Common myeloid progenitor, CD34-positive (primary cell): ENCODE measurements at regions not wholly inside any gene's neighbourhood (a gene's known extent, or its start where the extent isn't known, plus 50 kb on each side); places are given as distances from the start of the nearest gene placed in this dataset.
A peak's percentile ranks its signal among the peaks of the same experiment; 100 is the strongest.
"Not testable (repeated sequence)": the region's sequence is repeated elsewhere in the genome, so short reads cannot be mapped to it uniquely, and the experiment has no call there.

Experiments used
- CTCF ChIA-PET: fragments of 350-600 bp; sonication (Branson Sonifier 250); formaldehyde crosslinking; loops from one replicate; lab custom pipeline; 2021; ENCODE audit warnings: antibody characterized with exemption; lab: Charles Lee
- POLR2A ChIA-PET: fragments of 350-600 bp; sonication (Branson Sonifier 250); formaldehyde crosslinking; loops from one replicate; lab custom pipeline; 2021; ENCODE audit warnings: antibody characterized with exemption; lab: Charles Lee
- DNase-seq, 3 donors: peaks; one replicate each; pipeline versions ENCODE4 v3.0.0 to v3.0.0-alpha.2; 2013
- H3K27ac ChIP-seq, 2 experiments: 1 replicate in 1 of 2; 2 replicates in 1 of 2; pipeline ENCODE4 v1.7.0; 2013; ENCODE audit warnings: inconsistent platforms in 2 of 2, low read length in 2 of 2, mild to moderate bottlenecking in 2 of 2, low read depth in 1 of 2, moderate library complexity in 1 of 2; ENCODE audit not compliant: severe bottlenecking in 2 of 2, insufficient read depth in 1 of 2, poor library complexity in 1 of 2
- H3K27me3 ChIP-seq, 5 experiments: replicated peaks in 2 of 5; 1 replicate in 3 of 5; 2 replicates in 2 of 5; pipeline versions ENCODE4 v1.6.1 to v1.7.0; 2013; ENCODE audit warnings: low read length in 4 of 5, mild to moderate bottlenecking in 2 of 5, moderate library complexity in 2 of 5, inconsistent platforms in 1 of 5; ENCODE audit not compliant: insufficient read depth in 5 of 5, control insufficient read depth in 4 of 5
- H3K36me3 ChIP-seq, 4 experiments: 1 replicate in 2 of 4; 2 replicates in 2 of 4; pipeline versions ENCODE4 v1.6.1 to v1.7.0; 2013; ENCODE audit warnings: low read length in 3 of 4, control low read depth in 1 of 4, mild to moderate bottlenecking in 1 of 4; ENCODE audit not compliant: control insufficient read depth in 4 of 4, insufficient read depth in 4 of 4
- H3K4me1 ChIP-seq, 4 experiments: 1 replicate in 3 of 4; 2 replicates in 1 of 4; pipeline versions ENCODE4 v1.6.1 to v1.7.1; 2013; ENCODE audit warnings: low read length in 3 of 4, mild to moderate bottlenecking in 3 of 4, control low read depth in 1 of 4, inconsistent platforms in 1 of 4, moderate library complexity in 1 of 4; ENCODE audit not compliant: control insufficient read depth in 4 of 4, insufficient read depth in 4 of 4; ENCODE audit errors: control extremely low read depth in 1 of 4
- H3K4me3 ChIP-seq, 7 experiments: 1 replicate in 4 of 7; 2 replicates in 3 of 7; pipeline versions ENCODE4 v1.5.1 to v1.7.0; 2013; ENCODE audit warnings: mild to moderate bottlenecking in 7 of 7, low read length in 6 of 7, moderate library complexity in 6 of 7, inconsistent platforms in 2 of 7, low read depth in 2 of 7, control low read depth in 1 of 7; ENCODE audit not compliant: insufficient read depth in 4 of 7, control insufficient read depth in 1 of 7; ENCODE audit errors: extremely low read depth in 1 of 7
- H3K9me3 ChIP-seq, 5 experiments: 1 replicate in 4 of 5; 2 replicates in 1 of 5; pipeline versions ENCODE4 v1.6.1 to v1.7.1; 2013; ENCODE audit warnings: low read length in 4 of 5, mild to moderate bottlenecking in 2 of 5, inconsistent platforms in 1 of 5, low read depth in 1 of 5, moderate library complexity in 1 of 5; ENCODE audit not compliant: control insufficient read depth in 4 of 5, insufficient read depth in 2 of 5; ENCODE audit errors: control extremely low read depth in 1 of 5
- WGBS: methylation state at CpG from one replicate; pipeline ENCODE4 v1.1.5; 2013; ENCODE audit not compliant: insufficient coverage; 5-methylcytosine and 5-hydroxymethylcytosine counted together

DNA sequence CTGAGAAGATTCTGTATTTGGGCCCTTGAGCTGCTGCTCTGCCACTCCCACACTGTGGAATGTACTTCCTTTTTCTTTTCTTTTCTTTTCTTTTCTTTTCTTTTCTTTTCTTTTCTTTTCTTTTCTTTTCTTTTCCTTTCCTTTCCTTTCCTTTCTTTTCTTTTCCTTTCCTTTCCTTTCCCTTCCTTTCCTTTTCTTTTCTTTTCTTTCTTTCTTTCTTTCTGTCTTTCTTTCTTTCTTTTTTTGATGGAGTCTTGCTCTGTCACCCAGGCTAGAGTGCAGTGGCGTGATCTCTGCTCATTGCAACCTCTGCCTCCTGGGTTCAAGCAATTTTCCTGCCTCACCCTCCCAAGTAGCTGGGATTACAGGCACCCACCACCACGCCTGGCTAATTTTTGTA is 89.8 kb downstream of the DNAAF6 start:
- DNase-seq, CTCF ChIA-PET, POLR2A ChIA-PET, H3K4me3 ChIP-seq, H3K4me1 ChIP-seq, H3K36me3 ChIP-seq, H3K27me3 ChIP-seq, H3K27ac ChIP-seq, H3K9me3 ChIP-seq: not testable (repeated sequence)
- WGBS = no CpG with 5 or more reads among the region's 2 CpGs

GRCh38 chrX:107298276-107298675 is 91.9 kb downstream of the DNAAF6 start:
- Histone ChIP-seq H3K4me3 (no peak overlapping the region), H3K36me3 (no peaks in the 10 kb centered on the region), H3K9me3 (no peaks in the 10 kb centered on the region), H3K4me1 (no peaks in the 10 kb centered on the region), H3K27me3 (peaks cover 0 to 2% (median 0%) of the 10 kb centered on the region in 5 experiments), H3K27ac (no peak overlapping the region)
- DNase-seq = no peak
- WGBS = 75% methylated on average over 2 of the region's 2 CpGs
- CTCF ChIA-PET = no interaction called here
- POLR2A ChIA-PET = no interaction called here

GRCh38 chrX:107301253-107301652 is 94.8 kb downstream of the DNAAF6 start:
- CTCF ChIA-PET = no interaction called here
- POLR2A ChIA-PET = no interaction called here
- 80% methylated on average over 1 of the region's 3 CpGs for WGBS
- Histone ChIP-seq H3K4me3 (no peak overlapping the region), H3K36me3 (no peaks in the 10 kb centered on the region), H3K27me3 (peaks cover 0 to 6% (median 0%) of the 10 kb centered on the region in 5 experiments), H3K4me1 (no peaks in the 10 kb centered on the region), H3K27ac (no peak overlapping the region), H3K9me3 (no peaks in the 10 kb centered on the region)
- no peak for DNase-seq

DNA sequence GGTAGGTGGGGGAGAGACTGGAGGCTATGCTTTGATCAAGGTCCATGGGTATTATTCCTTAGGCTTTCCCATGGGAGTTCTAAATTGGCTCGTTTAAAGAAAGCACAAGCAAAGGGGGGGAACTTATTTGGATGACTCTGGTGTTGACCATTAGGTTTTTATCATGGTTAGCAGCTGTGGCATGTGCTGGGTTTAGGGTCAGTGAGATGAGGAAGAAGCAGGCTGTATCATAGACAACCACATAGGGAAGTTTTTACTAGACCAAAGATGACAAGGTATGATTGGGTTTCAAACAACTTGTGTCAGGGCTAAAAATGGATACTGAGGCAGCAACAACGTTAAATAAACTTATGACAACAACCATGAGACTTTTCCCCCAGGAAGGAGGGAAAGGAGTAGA is 97.7 kb downstream of the DNAAF6 start:
- no peak for DNase-seq
- no peaks in the 10 kb centered on the region for H3K9me3 ChIP-seq
- ChIA-PET CTCF (no interaction called here), POLR2A (no interaction called here)
- no peaks in the 10 kb centered on the region for H3K4me1 ChIP-seq
- no peaks in the 10 kb centered on the region for H3K36me3 ChIP-seq
- no peak overlapping the region for H3K27ac ChIP-seq
- H3K4me3 ChIP-seq = no peak overlapping the region
- 43% methylated on average over 1 of the region's 2 CpGs for WGBS
- H3K27me3 ChIP-seq = peaks cover 0 to 6% (median 2%) of the 10 kb centered on the region in 5 experiments

DNA sequence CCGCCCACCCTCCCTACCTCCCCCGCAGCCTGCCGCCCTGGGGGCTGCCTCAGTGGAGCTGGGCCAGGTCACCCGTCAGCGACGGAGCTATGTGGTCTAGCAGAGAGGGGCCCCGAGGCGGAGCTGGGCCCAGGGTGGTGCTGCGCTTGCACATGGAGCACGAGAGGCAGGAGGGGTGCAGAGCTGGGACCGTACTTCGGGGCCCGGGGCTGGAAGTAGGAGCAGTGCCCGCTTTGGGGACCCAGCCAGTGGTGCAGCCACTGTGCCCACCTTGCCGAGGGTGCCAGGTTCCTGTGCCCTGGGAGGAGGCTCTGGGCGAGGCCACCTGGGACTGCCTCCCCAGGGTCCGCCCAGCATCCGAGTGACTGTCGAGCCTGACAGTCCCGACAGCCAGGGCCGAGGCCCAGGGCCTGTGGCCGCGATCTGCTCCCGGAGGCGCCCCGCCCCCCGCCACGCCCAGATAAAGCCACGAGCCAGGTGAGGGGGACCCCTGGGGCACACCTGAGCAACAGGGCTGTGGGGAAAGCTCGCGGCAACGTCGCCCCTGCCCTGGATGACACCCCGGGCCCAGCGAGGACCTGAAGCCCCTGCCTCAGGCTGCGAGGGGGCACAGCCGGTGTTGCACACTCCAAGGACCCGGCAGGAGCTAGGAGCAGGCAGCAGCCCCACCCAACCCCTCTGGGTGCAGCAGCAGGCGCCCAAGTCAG is 117.5 kb downstream of the DNAAF6 start:
- H3K36me3 ChIP-seq = no peaks in the 10 kb centered on the region
- H3K27ac ChIP-seq = no peak overlapping the region
- H3K4me3 ChIP-seq = no peak overlapping the region
- H3K4me1 ChIP-seq = no peaks in the 10 kb centered on the region
- DNase-seq = no peak
- H3K27me3 ChIP-seq = peaks cover 0 to 37% (median 7%) of the 10 kb centered on the region in 5 experiments
- no peaks in the 10 kb centered on the region for H3K9me3 ChIP-seq
- 53% methylated on average over 33 of the region's 39 CpGs for WGBS
- ChIA-PET CTCF (no interaction called here), POLR2A (no interaction called here)

DNA sequence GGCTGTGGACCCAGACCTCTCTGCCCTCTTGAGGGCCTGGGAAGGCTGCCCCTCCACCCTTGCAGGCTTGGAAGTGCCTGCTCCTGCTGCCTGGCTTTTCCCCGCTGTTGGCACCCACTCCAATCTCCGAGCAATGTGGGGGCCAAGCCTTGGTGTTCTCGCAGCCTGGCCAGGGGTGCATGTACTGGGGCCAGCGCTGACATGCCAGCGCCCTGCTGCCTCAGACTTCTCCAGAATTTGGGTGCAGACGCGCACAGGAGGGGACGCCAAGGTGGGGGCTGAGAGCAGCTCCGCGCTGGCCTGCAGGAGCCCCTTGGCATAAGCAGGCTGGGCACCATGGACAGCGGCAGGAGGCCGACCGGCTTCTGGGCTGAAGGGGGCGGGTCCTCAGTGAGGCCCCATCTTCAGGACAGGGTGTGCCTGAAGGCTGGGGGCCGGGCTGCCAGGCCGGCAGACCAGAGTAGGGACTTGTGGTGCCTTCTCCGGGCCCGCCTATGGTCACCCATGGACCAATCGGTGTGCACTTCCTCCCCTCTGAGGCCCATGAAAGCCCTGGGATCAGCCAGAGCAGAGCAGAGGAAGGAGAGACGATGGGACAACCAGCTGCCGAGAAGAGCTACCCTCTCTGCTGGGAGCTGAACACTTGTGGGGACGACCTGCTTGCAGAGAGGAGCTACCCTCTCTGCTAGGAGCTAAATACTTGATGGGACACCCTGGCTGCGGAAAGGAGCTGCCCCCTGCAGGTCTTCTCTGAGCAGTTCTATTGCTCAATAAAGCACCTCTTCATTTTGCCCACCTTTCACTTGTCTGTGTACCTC is 118.3 kb downstream of the DNAAF6 start:
- no peaks in the 10 kb centered on the region for H3K4me1 ChIP-seq
- ChIA-PET CTCF (interaction anchor here (0.6 to 0.9 kb wide), 2 partner anchors 298 to 402 kb away, joined by 3 to 4 read pairs; no protein-coding TSS in a partner anchor), POLR2A (no interaction called here)
- H3K36me3 ChIP-seq = no peaks in the 10 kb centered on the region
- no peak overlapping the region for H3K4me3 ChIP-seq
- no peaks in the 10 kb centered on the region for H3K9me3 ChIP-seq
- peak; percentile 15 to 56 (median 47) for DNase-seq
- no peak overlapping the region for H3K27ac ChIP-seq
- WGBS = 41% methylated on average over 21 of the region's 23 CpGs
- peaks cover 0 to 37% (median 7%) of the 10 kb centered on the region in 5 experiments for H3K27me3 ChIP-seq

DNA sequence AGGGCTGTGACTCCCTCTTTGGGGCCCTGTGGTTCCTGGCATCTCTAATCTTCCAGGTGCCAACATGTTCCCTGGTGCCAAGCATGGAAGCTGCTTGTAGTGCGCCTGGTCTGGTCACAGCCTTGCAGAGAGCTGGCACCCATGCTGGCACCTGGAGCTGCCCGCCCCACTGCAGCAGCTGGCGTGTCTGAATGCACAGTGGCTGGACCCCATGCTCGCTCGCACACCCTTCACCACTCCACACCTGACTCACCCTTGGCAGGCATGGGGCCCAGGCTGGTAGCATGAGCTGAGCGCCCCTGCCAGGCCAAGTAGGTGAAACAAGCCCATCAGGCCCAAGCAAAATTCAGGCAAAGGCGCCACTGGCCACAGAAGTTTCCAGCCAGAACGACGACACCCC is 119.1 kb downstream of the DNAAF6 start:
- Histone ChIP-seq H3K36me3 (no peaks in the 10 kb centered on the region), H3K27ac (no peak overlapping the region), H3K9me3 (no peaks in the 10 kb centered on the region), H3K4me3 (no peak overlapping the region), H3K4me1 (no peaks in the 10 kb centered on the region), H3K27me3 (peaks cover 0 to 35% (median 7%) of the 10 kb centered on the region in 5 experiments)
- CTCF ChIA-PET = interaction anchor here (0.6 to 0.9 kb wide), 2 partner anchors 299 to 402 kb away, joined by 3 to 4 read pairs; no protein-coding TSS in a partner anchor
- WGBS = 80% methylated on average over 1 of the region's 9 CpGs
- DNase-seq = no peak
- POLR2A ChIA-PET = no interaction called here
